Peyer's patch (tissue), 4 donors: ENCODE measurements at regions not wholly inside any gene's neighbourhood (a gene's known extent, or its start where the extent isn't known, plus 50 kb on each side); places are given as distances from the start of the nearest gene placed in this dataset.

Experiments
- POLR2A ChIP-seq, 2 donors: fragments of 450-650 bp; IDR thresholded peaks; one replicate each; pipeline ENCODE4 v1.5.1; 2017; ENCODE audit warnings: antibody characterized with exemption in 2 of 2, mild to moderate bottlenecking in 2 of 2, moderate library complexity in 2 of 2
- TF ChIP-seq, protein P1 (sequence below), 6 experiments: fragments of 450-650 bp in 4 of 6; fragments of 200-600 bp in 2 of 6; sonication (generic) in 1 of 6; IDR thresholded peaks; one replicate each; pipeline ENCODE4 v1.5.1; 2017 to 2019; ENCODE audit warnings: antibody characterized with exemption in 6 of 6, mild to moderate bottlenecking in 3 of 6, moderate library complexity in 1 of 6

DNA sequence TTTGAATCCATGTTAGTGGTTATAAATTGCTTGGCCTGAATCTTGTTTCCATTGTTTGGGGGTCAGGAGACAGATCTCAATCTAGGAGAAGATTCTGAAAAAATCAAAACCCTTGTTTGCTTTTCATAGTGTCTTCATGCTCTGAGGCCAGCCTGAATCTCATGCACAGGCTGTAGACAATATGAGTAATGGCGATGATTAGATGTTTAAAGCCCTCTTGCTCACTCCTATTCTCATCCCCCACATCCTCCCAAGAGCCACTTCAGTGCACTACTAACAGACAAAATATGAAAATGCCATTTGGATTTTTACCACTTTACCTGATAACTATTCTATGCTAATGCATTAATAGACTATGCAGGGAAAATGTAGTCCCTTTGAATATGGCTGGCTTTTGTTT is 129.4 kb downstream of the NUDT12 start:
- TF ChIP-seq POLR2A (IDR thresholded peaks at IDR 0.05), result no peak
- TF ChIP-seq, protein P1, sequence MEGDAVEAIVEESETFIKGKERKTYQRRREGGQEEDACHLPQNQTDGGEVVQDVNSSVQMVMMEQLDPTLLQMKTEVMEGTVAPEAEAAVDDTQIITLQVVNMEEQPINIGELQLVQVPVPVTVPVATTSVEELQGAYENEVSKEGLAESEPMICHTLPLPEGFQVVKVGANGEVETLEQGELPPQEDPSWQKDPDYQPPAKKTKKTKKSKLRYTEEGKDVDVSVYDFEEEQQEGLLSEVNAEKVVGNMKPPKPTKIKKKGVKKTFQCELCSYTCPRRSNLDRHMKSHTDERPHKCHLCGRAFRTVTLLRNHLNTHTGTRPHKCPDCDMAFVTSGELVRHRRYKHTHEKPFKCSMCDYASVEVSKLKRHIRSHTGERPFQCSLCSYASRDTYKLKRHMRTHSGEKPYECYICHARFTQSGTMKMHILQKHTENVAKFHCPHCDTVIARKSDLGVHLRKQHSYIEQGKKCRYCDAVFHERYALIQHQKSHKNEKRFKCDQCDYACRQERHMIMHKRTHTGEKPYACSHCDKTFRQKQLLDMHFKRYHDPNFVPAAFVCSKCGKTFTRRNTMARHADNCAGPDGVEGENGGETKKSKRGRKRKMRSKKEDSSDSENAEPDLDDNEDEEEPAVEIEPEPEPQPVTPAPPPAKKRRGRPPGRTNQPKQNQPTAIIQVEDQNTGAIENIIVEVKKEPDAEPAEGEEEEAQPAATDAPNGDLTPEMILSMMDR (IDR thresholded peaks at IDR 0.05), result no peak
